Retinal pigment epithelial cell (primary cell): ENCODE measurements at regions not wholly inside any gene's neighbourhood (a gene's known extent, or its start where the extent isn't known, plus 50 kb on each side); places are given as distances from the start of the nearest gene placed in this dataset.
A peak's percentile ranks its signal among the peaks of the same experiment; 100 is the strongest.

Experiments
- DNase-seq: peaks from one replicate; pipeline ENCODE4 v3.0.0-alpha.2; 2010; ENCODE audit warnings: low read depth
- H3K4me3 ChIP-seq: 2 replicates; pipeline ENCODE4 v1.5.1; 2011; ENCODE audit warnings: mild to moderate bottlenecking, low read length, control low read depth, moderate library complexity
- CTCF ChIP-seq: conservative IDR thresholded peaks from 2 replicates; pipeline ENCODE4 v1.5.1; 2011; ENCODE audit warnings: low read depth, low read length, control low read depth, inconsistent platforms

GRCh38 chr5:31049936-31050704 is 143.4 kb upstream of the CDH6 start:
- H3K4me3 ChIP-seq: no peak overlapping the region
- TF ChIP-seq CTCF: no peak
- DNase-seq: no peak

GRCh38 chr5:31049461-31049860 is 144.0 kb upstream of the CDH6 start:
- TF ChIP-seq CTCF: no peak
- no peak overlapping the region for H3K4me3 ChIP-seq
- DNase-seq: no peak

GRCh38 chr5:31048282-31049270 is 144.9 kb upstream of the CDH6 start:
- H3K4me3 ChIP-seq: no peak overlapping the region
- TF ChIP-seq CTCF: no peak
- DNase-seq: no peak

GRCh38 chr5:31047621-31048020 is 145.9 kb upstream of the CDH6 start:
- no peak for TF ChIP-seq CTCF
- DNase-seq: no peak
- no peak overlapping the region for H3K4me3 ChIP-seq

- TF ChIP-seq CTCF: no peak
These were observed 146.5 kb upstream of the CDH6 start for GRCh38 chr5:31047007-31047406.

GRCh38 chr5:31036411-31036810 is 157.1 kb upstream of the CDH6 start:
- TF ChIP-seq CTCF: no peak
- H3K4me3 ChIP-seq: no peak overlapping the region
- DNase-seq: peak; percentile 51

More at GRCh38 chr5:31047007-31047406, 146.5 kb upstream of the CDH6 start:
- no peak overlapping the region for H3K4me3 ChIP-seq
- no peak for DNase-seq
